HG02852 (cell line): ENCODE measurements at regions not wholly inside any gene's neighbourhood (a gene's known extent, or its start where the extent isn't known, plus 50 kb on each side); places are given as distances from the start of the nearest gene placed in this dataset.

ENCODE experiments used
- ATAC-seq: cut with Tn5 transposase; IDR thresholded peaks from one replicate; pipeline ENCODE4 v1.9.1; 2021; ENCODE audit warnings: mild to moderate bottlenecking, moderate library complexity; ENCODE audit not compliant: unreplicated experiment

DNA sequence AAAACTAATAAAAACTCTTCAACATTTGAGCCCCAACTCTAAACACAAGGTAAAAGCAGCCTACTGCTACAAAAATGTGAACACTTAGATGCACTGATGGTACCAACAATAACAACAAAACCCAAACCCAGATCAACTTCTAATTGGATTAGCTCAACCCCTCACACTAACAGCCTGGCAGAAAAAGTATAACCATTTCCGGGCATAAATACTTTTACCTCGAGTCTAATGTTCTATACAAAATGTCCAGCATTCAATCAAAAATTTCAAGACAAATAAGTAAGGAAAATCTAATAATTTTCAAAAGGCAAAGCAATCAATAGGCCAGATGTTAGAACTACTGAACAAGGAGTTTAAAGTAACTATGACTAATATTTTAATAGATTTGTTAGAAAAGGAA lies 303.3 kb downstream of the ARRDC4 start:
- ATAC-seq = no peak

DNA sequence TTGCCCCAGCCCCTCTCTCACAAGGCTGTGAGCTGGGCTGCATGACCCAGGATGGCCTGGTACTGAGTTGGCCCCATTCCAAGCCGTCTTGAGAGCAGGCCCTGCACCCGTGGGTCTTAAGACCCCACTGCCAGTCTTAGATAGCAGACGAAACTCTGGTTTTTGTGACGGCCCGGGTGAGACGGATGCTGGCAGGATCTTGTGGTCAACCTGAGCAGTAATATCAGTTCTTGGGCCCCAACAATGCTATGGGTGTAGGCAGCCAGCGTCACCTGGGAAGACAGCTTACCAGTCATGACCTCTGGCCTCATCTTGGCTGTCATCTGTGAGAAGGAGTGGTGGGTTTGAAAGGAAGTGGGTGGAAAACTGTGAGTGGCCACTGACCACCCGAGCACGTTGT lies 305.8 kb downstream of the ARRDC4 start:
- no peak for ATAC-seq

DNA sequence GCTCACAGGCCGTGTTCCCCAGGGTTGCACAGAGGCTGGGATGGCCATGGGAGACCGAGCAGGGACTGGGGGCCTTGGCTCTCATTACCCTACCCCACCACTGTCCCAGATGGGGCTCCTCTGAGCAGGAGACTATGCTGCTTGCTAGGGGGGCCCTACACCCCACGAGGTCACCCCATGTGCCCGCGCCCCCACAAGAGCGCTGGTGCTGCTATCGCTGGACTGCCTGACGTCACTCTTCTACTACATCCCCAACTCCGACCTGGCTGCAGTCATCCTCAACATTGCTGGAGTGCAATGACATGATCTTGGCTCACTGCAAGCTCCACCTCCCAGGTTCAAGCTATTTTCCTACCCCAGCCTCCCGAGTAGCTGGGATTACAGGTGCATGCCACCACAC lies 307.7 kb downstream of the ARRDC4 start:
- ATAC-seq = no peak

GRCh38 chr15:98272625-98273024 lies 312.1 kb downstream of the ARRDC4 start:
- no peak for ATAC-seq

DNA sequence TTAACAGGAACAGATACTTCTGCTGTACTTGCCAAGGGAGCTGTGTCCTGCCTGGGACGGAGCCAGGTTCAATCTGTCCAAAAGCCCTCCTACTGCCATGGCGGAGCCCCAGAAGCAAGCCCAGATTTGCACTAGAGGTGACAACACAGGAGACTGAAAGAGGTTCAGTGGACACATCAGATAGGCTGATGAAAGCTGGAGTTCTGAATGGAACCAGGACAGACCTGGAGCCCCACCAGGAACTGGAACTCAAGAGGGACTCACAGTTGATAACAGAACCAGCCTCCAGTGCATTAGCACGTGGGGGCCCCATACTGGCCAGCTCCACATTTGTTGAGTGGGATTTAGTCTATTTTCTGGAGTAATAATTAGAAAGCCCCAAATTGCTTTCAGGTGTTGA lies 315.5 kb downstream of the ARRDC4 start:
- ATAC-seq = no peak

DNA sequence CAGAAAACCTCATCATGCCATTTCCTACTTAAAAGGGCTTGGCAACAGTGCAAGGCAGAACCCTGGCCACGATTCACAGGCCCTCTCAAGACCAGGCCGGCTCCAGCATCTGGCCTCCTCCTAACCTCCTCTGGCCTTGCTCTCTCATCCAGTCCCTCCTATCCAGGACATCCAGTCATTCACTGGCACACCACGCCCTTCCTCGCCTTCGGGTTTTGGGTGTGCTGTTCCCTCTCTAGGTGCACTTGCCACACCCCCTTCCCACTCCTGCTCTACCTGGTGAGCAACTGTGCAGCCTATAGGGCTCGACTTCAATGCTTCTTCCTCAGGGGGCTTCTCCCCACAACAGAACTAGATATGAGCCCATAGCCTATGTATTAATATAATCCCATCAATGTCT lies 317.1 kb downstream of the ARRDC4 start:
- no peak for ATAC-seq

DNA sequence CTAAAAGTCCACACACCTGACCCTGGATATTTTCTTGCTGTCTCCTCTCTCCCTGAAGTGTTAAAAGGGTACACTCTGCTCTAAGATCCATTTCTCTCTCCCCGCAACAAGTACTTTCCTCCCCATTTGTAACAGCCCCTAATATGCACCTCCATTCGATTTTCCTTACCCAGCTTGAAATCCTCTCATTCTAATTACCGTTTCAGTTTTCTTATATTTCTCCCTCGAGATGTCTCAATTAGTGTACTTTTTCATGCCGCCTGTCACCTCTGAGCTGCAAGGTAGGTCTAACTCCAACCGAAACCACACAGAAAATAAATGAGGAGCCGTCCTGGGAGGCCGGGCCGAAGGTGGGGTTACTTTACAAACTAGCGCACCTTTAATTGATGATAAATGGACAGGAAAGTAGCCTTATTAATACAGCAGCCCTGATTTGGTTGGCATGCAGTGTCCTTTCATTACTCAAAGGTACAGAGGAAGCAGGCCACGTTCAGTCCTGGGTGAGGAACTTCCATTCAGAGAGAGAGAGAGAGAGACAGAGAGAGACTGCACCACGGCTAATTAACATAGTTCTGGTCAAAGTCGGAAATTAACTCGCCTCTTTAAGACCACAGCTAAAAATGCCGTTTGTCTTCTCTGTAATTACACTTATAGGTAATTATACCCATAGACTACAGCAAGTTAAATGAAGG lies 319.9 kb downstream of the ARRDC4 start:
- no peak for ATAC-seq

GRCh38 chr15:98281130-98281529 lies 320.6 kb downstream of the ARRDC4 start:
- no peak for ATAC-seq

- ATAC-seq = no peak
Measured at GRCh38 chr15:98282656-98283332, 322.3 kb downstream of the ARRDC4 start.

DNA sequence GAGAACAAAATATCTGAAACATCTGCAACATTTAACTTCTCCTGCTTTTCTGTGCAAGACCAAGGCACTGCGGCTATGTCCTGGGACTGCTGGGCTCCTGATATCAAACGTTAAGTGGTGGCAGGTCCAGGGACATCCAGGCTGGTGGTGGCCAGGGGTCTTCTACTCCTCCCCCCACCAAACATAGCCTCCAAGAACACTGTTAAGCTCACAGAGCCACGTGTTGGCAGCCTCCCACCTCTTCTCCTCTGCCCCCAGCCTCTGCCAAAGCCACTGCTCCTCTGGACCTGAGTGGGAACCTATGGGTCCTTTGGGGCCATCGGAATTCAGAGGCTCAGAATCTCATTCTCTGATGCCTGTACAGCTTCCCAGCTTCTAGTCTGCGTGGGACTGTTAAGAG lies 325.7 kb downstream of the ARRDC4 start:
- no peak for ATAC-seq

GRCh38 chr15:98286831-98287230 lies 326.3 kb downstream of the ARRDC4 start:
- ATAC-seq = no peak

GRCh38 chr15:98288091-98288590 lies 327.6 kb downstream of the ARRDC4 start:
- ATAC-seq = no peak

- ATAC-seq = no peak
Measured at GRCh38 chr15:98289747-98290146, 329.2 kb downstream of the ARRDC4 start.

DNA sequence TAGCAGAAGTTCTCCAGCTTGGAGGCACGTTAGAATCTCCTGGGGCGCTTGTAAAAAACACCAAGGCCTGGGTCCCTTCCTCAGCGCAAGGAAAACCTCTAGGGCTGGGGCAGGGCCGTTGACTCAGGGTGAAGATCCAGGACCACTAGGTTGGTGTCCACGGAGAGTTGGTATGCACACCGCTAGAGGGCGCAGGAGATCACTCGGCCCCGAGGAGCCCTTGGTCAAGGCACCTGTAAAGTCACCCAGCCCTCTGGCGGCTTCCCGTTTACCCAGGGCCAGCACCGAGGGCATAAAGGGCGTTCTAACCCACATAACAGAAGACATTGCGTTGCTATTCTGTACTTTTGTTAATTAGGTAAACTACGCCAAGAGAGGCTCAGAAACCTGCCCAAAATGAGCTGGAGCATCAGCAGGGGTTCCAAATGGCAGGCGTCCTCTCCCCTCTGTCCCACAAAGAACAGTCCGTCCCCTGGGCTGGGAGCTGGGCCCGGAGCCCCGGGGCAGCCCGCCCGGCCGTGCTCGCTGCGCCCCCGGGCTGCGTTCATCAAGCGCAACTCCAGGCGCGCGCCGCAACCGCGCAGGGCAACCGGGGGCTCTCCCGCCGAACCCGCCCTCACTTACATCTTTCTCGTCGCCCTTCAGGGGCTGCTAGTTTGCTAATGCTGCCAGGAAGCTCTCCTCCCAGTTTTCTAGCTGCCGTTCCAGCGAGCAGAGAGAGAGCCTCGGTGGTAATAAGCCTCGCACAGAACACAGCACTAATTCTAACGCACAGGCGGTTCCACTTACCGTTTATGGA lies 332.1 kb downstream of the ARRDC4 start:
- ATAC-seq = peak; percentile 68

DNA sequence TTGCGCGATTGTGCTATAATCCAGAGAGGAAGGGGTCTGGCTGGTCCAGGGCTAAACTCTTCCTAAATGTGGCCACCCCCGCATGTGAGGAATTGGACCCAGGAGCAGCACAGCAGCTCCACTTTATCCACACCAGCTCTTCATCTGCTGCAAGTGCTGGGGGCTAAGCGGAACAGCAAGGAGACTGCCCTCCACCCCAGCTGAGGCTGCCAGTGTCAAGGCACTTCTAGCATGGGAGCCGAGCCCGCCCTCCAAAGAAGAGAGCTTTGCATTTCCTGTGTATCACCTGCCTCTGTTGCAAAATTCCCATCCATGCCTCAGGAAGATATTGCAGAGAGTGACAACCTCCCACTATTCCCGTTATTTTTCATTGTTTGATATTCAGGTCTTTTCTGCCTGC lies 333.6 kb downstream of the ARRDC4 start:
- no peak for ATAC-seq

- ATAC-seq = peak; percentile 56
Measured at GRCh38 chr15:98295101-98295759, 334.7 kb downstream of the ARRDC4 start.

DNA sequence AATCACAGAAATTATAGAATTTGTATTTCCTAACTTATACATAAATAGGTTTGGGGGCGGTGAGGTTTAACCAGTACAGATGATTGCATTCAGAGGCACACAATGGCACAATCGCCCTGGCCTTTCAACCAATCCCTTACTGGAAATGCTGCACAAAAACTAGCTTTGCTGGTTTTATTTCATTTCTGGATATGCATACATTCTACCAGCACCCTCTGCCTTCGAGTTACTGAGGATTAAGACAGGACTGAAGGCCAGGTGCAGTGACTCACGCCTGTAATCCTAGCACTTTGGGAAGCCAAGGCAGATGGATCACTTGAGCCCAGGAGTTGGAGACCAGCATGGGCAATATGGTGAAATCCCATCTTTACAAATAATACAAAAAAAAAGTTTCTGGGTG lies 336.1 kb downstream of the ARRDC4 start:
- no peak for ATAC-seq

DNA sequence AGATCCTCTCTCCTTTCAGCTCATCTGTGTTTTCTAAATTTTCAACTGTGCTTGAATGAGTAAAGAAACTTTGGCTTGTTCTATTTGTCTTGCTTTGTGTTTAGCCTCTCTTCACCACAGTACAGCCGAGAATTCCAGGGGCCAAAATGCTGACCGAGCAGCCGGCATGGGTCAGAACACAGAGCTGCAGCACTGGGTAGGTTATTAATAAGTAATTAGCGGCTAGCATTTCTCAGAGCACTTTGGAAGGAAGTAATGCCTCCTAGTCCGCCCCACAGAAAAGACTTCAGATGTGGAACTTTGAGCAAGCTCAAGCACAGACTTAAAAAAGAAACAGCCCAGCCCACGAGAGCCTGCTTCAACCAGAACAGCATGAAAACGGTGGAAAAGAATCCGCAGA lies 343.9 kb downstream of the ARRDC4 start:
- ATAC-seq = no peak

DNA sequence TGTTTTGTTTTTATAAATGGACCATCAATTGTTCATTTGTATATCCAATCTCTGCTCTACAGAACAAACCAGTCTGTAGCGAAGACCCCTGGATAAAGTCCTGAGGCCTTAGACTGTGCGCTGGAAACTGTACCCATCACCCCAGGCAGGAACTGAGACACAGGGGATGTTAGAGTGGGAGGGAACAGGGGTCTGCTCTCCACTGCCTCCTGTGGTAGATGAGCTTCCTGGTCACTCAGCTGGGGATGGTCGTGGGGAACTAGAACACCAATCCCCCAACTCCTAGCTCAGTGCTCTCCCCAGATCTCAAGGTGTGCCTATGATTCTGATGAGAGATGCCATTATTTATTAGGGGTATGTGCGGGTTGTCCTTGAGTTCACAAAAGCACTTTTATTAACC lies 340.2 kb upstream of the IGF1R start:
- no peak for ATAC-seq

- peak; percentile 83 for ATAC-seq
Measured at GRCh38 chr15:98311566-98312188, 336.7 kb upstream of the IGF1R start.

DNA sequence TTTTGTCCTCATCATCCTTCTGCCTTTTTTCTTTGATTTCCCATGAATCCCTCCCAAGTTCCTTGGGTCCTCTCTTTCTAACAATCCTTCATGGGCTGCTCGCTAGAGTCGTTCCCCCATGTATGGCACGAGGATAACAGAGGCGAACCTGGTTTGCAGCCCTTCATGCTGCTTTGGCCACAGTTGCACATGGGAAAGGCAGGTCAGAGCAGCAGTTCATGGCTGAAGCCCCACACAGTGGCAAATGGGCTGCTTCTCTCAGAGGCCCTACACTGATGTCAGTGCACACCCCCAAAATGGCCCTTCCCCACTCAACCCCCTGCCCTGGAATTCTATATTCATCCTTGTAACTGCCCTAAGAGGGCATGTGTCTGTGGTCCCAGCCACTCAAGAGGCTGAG lies 335.4 kb upstream of the IGF1R start:
- ATAC-seq = no peak
